GM20000 (cell line): ENCODE measurements at regions not wholly inside any gene's neighbourhood (a gene's known extent, or its start where the extent isn't known, plus 50 kb on each side); places are given as distances from the start of the nearest gene placed in this dataset.

Experiments used
- DNase-seq: peaks from one replicate; pipeline ENCODE4 v3.0.0; 2012; ENCODE audit warnings: low spot score
- CTCF ChIP-seq: IDR thresholded peaks from 2 replicates; pipeline ENCODE4 v1.5.1; 2012; ENCODE audit warnings: mild to moderate bottlenecking, control low read depth; ENCODE audit errors: extremely low read depth, missing control alignments

- TF ChIP-seq CTCF, result no peak
- no peak for DNase-seq
Measured at GRCh38 chr15:94665676-94666441, 434.5 kb downstream of the MCTP2 start.

GRCh38 chr15:94666553-94666952, 435.2 kb downstream of the MCTP2 start:
- no peak for DNase-seq
- TF ChIP-seq CTCF, result no peak

- no peak for DNase-seq
- no peak for TF ChIP-seq CTCF
Measured at GRCh38 chr15:94667109-94667508, 435.7 kb downstream of the MCTP2 start.

GRCh38 chr15:94670438-94671034, 439.2 kb downstream of the MCTP2 start:
- TF ChIP-seq CTCF, result peak; percentile 30
- peak; percentile 30 for DNase-seq

- no peak for TF ChIP-seq CTCF
- no peak for DNase-seq
Measured at GRCh38 chr15:94671858-94672532, 440.6 kb downstream of the MCTP2 start.

- no peak for DNase-seq
- TF ChIP-seq CTCF, result no peak
Measured at GRCh38 chr15:94673801-94674200, 442.4 kb downstream of the MCTP2 start.

- no peak for DNase-seq
- no peak for TF ChIP-seq CTCF
Measured at GRCh38 chr15:94674296-94674695, 442.9 kb downstream of the MCTP2 start.
